B cell (primary cell): ENCODE measurements at regions not wholly inside any gene's neighbourhood (a gene's known extent, or its start where the extent isn't known, plus 50 kb on each side); places are given as distances from the start of the nearest gene placed in this dataset.

ENCODE experiments used
- ATAC-seq: fragments of 200-7000 bp; cut with Tn5 transposase; one replicate; pipeline ENCODE4 v1.10.0; 2021; ENCODE audit warnings: low read depth, mild to moderate bottlenecking, moderate number of reproducible peaks, moderate library complexity
- CTCF ChIA-PET: fragments of 350-600 bp; sonication (Branson Sonifier 250); formaldehyde crosslinking; loops from one replicate; lab custom pipeline; 2021; ENCODE audit warnings: antibody characterized with exemption, inconsistent platforms; lab: Charles Lee
- POLR2A ChIA-PET: fragments of 350-600 bp; sonication (Branson Sonifier 250); formaldehyde crosslinking; loops from one replicate; lab custom pipeline; 2021; ENCODE audit warnings: antibody characterized with exemption; lab: Charles Lee
- DNase-seq: peaks from one replicate; pipeline ENCODE4 v3.0.0; 2013
- H2AFZ ChIP-seq: 2 replicates; pipeline ENCODE4 v1.6.1; 2012; ENCODE audit warnings: mild to moderate bottlenecking, low read depth, low read length; ENCODE audit not compliant: insufficient read depth, poor library complexity, severe bottlenecking
- H3K27ac ChIP-seq, 2 donors: 1 replicate in 1 of 2; 2 replicates in 1 of 2; pipeline ENCODE4 v1.5.1; 2012 to 2013; ENCODE audit warnings: low read length in 2 of 2, mild to moderate bottlenecking in 2 of 2, moderate library complexity in 1 of 2
- H3K27me3 ChIP-seq, 4 experiments: fragments of 200-600 bp in 1 of 4; sonication (generic) in 1 of 4; replicated peaks in 1 of 4; 1 replicate in 2 of 4; 2 replicates in 2 of 4; pipeline versions ENCODE4 v1.6.1 to v1.7.0; 2013 to 2016; ENCODE audit warnings: low read length in 3 of 4, mild to moderate bottlenecking in 2 of 4, mixed read lengths in 1 of 4, moderate library complexity in 1 of 4; ENCODE audit not compliant: insufficient read depth in 4 of 4, control insufficient read depth in 3 of 4; ENCODE audit errors: control extremely low read depth in 1 of 4
- H3K36me3 ChIP-seq, 2 experiments: replicated peaks in 1 of 2; 1 replicate in 1 of 2; 2 replicates in 1 of 2; pipeline versions ENCODE4 v1.6.1 to v1.7.1; 2013; ENCODE audit warnings: low read length in 1 of 2; ENCODE audit not compliant: insufficient read depth in 2 of 2, control insufficient read depth in 1 of 2; ENCODE audit errors: control extremely low read depth in 1 of 2, extremely low read depth in 1 of 2
- H3K4me1 ChIP-seq, 2 donors: fragments of 200-600 bp in 1 of 2; sonication (generic) in 1 of 2; 1 replicate in 1 of 2; 2 replicates in 1 of 2; pipeline versions ENCODE4 v1.5.1 to v1.6.1; 2013 to 2017; ENCODE audit warnings: low read length in 2 of 2; ENCODE audit not compliant: control insufficient read depth in 2 of 2, insufficient read depth in 2 of 2
- H3K4me2 ChIP-seq: replicated peaks from 2 replicates; pipeline ENCODE3; 2012; ENCODE audit warnings: mild to moderate bottlenecking, low read depth, low read length; ENCODE audit not compliant: poor library complexity, severe bottlenecking
- H3K4me3 ChIP-seq, 5 experiments: fragments of 200-600 bp in 1 of 5; sonication (generic) in 1 of 5; 1 replicate in 3 of 5; 2 replicates in 2 of 5; pipeline versions ENCODE4 v1.5.1 to v1.7.0; 2011 to 2016; ENCODE audit warnings: low read length in 4 of 5, mild to moderate bottlenecking in 4 of 5, low read depth in 2 of 5, control low read depth in 1 of 5, moderate library complexity in 1 of 5; ENCODE audit not compliant: insufficient read depth in 1 of 5; ENCODE audit errors: control extremely low read depth in 1 of 5, extremely low read depth in 1 of 5
- H3K79me2 ChIP-seq: fragments of 200-600 bp; sonication (generic); one replicate; pipeline ENCODE4 v1.6.0; 2016; ENCODE audit warnings: low read length; ENCODE audit not compliant: control insufficient read depth, insufficient read depth
- H3K9ac ChIP-seq: fragments of 200-600 bp; sonication (generic); 2 replicates; pipeline ENCODE4 v1.6.1; 2017; ENCODE audit warnings: mild to moderate bottlenecking, low read length, moderate library complexity
- H3K9me3 ChIP-seq, 3 donors: one replicate each; pipeline versions ENCODE4 v1.6.1 to v1.7.1; 2013; ENCODE audit warnings: low read length in 2 of 3; ENCODE audit not compliant: control insufficient read depth in 2 of 3, insufficient read depth in 1 of 3; ENCODE audit errors: control extremely low read depth in 1 of 3
- H4K20me1 ChIP-seq: 2 replicates; pipeline ENCODE4 v1.6.0; 2012; ENCODE audit warnings: mild to moderate bottlenecking, low read length; ENCODE audit not compliant: insufficient read depth, control insufficient read depth, poor library complexity, severe bottlenecking
- H3K27ac Mint-ChIP-seq: one replicate; pipeline ENCODE4 v1.8.0; 2021; ENCODE audit warnings: mixed read lengths
- H3K27me3 Mint-ChIP-seq: one replicate; pipeline ENCODE4 v1.8.0; 2021; ENCODE audit warnings: mixed read lengths
- H3K4me1 Mint-ChIP-seq: one replicate; pipeline ENCODE4 v1.8.0; 2021; ENCODE audit warnings: mixed read lengths
- H3K4me3 Mint-ChIP-seq: one replicate; pipeline ENCODE4 v1.8.0; 2021; ENCODE audit warnings: mixed read lengths
- H3K9me3 Mint-ChIP-seq: one replicate; pipeline ENCODE4 v1.8.0; 2022; ENCODE audit warnings: mixed read lengths; ENCODE audit not compliant: insufficient read depth
- CTCF ChIP-seq: fragments of 200-600 bp; IDR thresholded peaks from one replicate; pipeline ENCODE4 v1.8.0; 2022; ENCODE audit warnings: antibody characterized with exemption, mild to moderate bottlenecking
- EZH2 ChIP-seq: IDR thresholded peaks from 2 replicates; pipeline ENCODE4 v1.6.1; 2012; ENCODE audit warnings: borderline replicate concordance, low read depth, mild to moderate bottlenecking, moderate library complexity, low read length; ENCODE audit not compliant: insufficient read depth, poor library complexity, severe bottlenecking
- WGBS: methylation state at CpG from one replicate; pipeline ENCODE4 v1.1.5; 2013; ENCODE audit warnings: missing lambda C conversion rate; ENCODE audit not compliant: insufficient coverage; 5-methylcytosine and 5-hydroxymethylcytosine counted together
- intact Hi-C: fragments of 100-400 bp; cut with micrococcal nuclease; formaldehyde crosslinking; loops from one replicate; pipeline ENCODE4 v1.10.0; 2022

GRCh38 chr5:40240671-40241070 is 439.0 kb upstream of the PTGER4 start:
- DNase-seq, result no peak
- Histone ChIP-seq H2AFZ (no peak overlapping the region), H3K79me2 (no peaks in the 10 kb centered on the region), H3K9me3 (peaks cover 0 to 3% (median 0%) of the 10 kb centered on the region in 3 donors), H4K20me1 (no peaks in the 10 kb centered on the region), H3K27ac (no peak overlapping the region), H3K36me3 (no peaks in the 10 kb centered on the region), H3K9ac (no peak overlapping the region), H3K27me3 (no peaks in the 10 kb centered on the region), H3K4me2 (no peak overlapping the region), H3K4me3 (no peak overlapping the region), H3K4me1 (no peaks in the 10 kb centered on the region)
- TF ChIP-seq EZH2 (no peak), CTCF (no peak)
- intact Hi-C loops, result no loop called here
- Mint-ChIP-seq H3K27me3 (peaks cover 3% of the 10 kb centered on the region), H3K4me1 (no peaks in the 10 kb centered on the region), H3K4me3 (no peak overlapping the region), H3K9me3 (no peaks in the 10 kb centered on the region), H3K27ac (no peak overlapping the region)
- POLR2A ChIA-PET, result no interaction called here
- no peak for ATAC-seq
- CTCF ChIA-PET, result interaction anchor here (1.1 kb wide), 1 partner anchor 11 kb away, joined by 3 read pairs; no protein-coding TSS in a partner anchor

DNA sequence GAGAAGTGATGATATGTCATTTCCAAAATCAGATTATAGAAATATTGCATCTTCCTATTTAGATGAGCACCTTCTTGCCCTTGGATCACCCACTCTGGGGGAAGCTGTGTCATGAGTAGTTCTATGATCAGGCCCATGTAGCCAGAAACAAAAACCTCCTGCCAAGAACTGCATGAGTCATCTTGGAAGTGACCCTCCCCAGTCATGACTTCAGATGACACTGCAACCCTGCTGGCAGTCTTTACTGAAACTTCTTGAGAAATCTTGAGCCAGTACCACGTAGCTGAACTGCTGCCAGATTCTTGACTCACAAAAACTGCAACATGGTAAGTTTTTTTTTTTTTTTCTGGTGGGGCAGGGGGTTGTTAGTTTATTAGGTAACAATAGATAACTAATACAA is 439.6 kb upstream of the PTGER4 start:
- Histone ChIP-seq H3K9ac (no peak overlapping the region), H3K4me1 (no peaks in the 10 kb centered on the region), H3K4me3 (no peak overlapping the region), H2AFZ (no peak overlapping the region), H4K20me1 (no peaks in the 10 kb centered on the region), H3K4me2 (no peak overlapping the region), H3K27me3 (no peaks in the 10 kb centered on the region), H3K36me3 (no peaks in the 10 kb centered on the region), H3K9me3 (peaks cover 0 to 3% (median 0%) of the 10 kb centered on the region in 3 donors), H3K27ac (no peak overlapping the region), H3K79me2 (no peaks in the 10 kb centered on the region)
- Mint-ChIP-seq H3K27me3 (peaks cover 6% of the 10 kb centered on the region), H3K4me1 (no peaks in the 10 kb centered on the region), H3K27ac (no peak overlapping the region), H3K9me3 (no peaks in the 10 kb centered on the region), H3K4me3 (no peak overlapping the region)
- no CpG with 5 or more reads among the region's 1 CpG for WGBS
- intact Hi-C loops, result no loop called here
- ATAC-seq, result no peak
- ChIA-PET POLR2A (no interaction called here), CTCF (interaction anchor here (1.1 kb wide), 1 partner anchor 10 kb away, joined by 3 read pairs; no protein-coding TSS in a partner anchor)
- no peak for TF ChIP-seq CTCF
- TF ChIP-seq EZH2, result no peak
- DNase-seq, result no peak
